ENCODE measurements at regions not wholly inside any gene's neighbourhood (a gene's known extent, or its start where the extent isn't known, plus 50 kb on each side); places are given as distances from the start of the nearest gene placed in this dataset.
"Not testable (repeated sequence)": the region's sequence is repeated elsewhere in the genome, so short reads cannot be mapped to it uniquely, and the experiment has no call there.

- DNase-seq (ENCODE audit: low spot score in 2 of 2): no peak
- WGBS, 2 donors: 77 to 82% methylated on average over 4 of the region's 4 CpGs
- TF ChIP-seq CTCF (IDR thresholded peaks at IDR 0.05): no peak
- no peak for TF ChIP-seq POLR2A (IDR thresholded peaks at IDR 0.05)
- H3K4me3 ChIP-seq (ENCODE audit: low read depth, poor library complexity, severe bottlenecking): no peak overlapping the region
- intact Hi-C loops (cut with DNase I; ENCODE audit: low total_unique reads): no loop called here
Observed at GRCh38 chr7:126065766-126066165, 1136.1 kb upstream of the POT1 start.

- intact Hi-C loops (cut with DNase I; ENCODE audit: low total_unique reads): no loop called here
- no peak for DNase-seq (ENCODE audit: low spot score in 2 of 2)
- TF ChIP-seq CTCF (IDR thresholded peaks at IDR 0.05): no peak
- no peak for TF ChIP-seq POLR2A (IDR thresholded peaks at IDR 0.05)
Observed at GRCh38 chr7:126057979-126058378, 1128.4 kb upstream of the POT1 start.

GRCh38 chr7:126056613-126057012 is 1127.0 kb upstream of the POT1 start:
- DNase-seq (ENCODE audit: low spot score in 2 of 2); intact Hi-C loops (cut with DNase I; ENCODE audit: low total_unique reads); H3K4me3 ChIP-seq (ENCODE audit: low read depth, poor library complexity, severe bottlenecking): not testable (repeated sequence)
- WGBS, 2 donors: 97 to 99% methylated on average over 4 of the region's 4 CpGs

More at GRCh38 chr7:126057979-126058378, 1128.4 kb upstream of the POT1 start:
- no peak overlapping the region for H3K4me3 ChIP-seq (ENCODE audit: low read depth, poor library complexity, severe bottlenecking)

- WGBS, 2 donors: 80 to 84% methylated on average over 1 of the region's 1 CpG
- TF ChIP-seq CTCF (IDR thresholded peaks at IDR 0.05) (no peak), POLR2A (IDR thresholded peaks at IDR 0.05) (no peak)
- intact Hi-C loops (cut with DNase I; ENCODE audit: low total_unique reads): no loop called here
- DNase-seq (ENCODE audit: low spot score in 2 of 2): no peak
- no peak overlapping the region for H3K4me3 ChIP-seq (ENCODE audit: low read depth, poor library complexity, severe bottlenecking)
Observed at GRCh38 chr7:126052229-126052628, 1122.6 kb upstream of the POT1 start.

- TF ChIP-seq CTCF (IDR thresholded peaks at IDR 0.05) (no peak), POLR2A (IDR thresholded peaks at IDR 0.05) (no peak)
- WGBS, 2 donors: 80 to 83% methylated on average over 1 of the region's 1 CpG
- DNase-seq (ENCODE audit: low spot score in 2 of 2): no peak
- H3K4me3 ChIP-seq (ENCODE audit: low read depth, poor library complexity, severe bottlenecking): no peak overlapping the region
- intact Hi-C loops (cut with DNase I; ENCODE audit: low total_unique reads): no loop called here
Observed at GRCh38 chr7:126044662-126045061, 1115.0 kb upstream of the POT1 start.

- 82 to 91% methylated on average over 5 of the region's 5 CpGs for WGBS, 2 donors
- intact Hi-C loops (cut with DNase I; ENCODE audit: low total_unique reads): no loop called here
- no peak overlapping the region for H3K4me3 ChIP-seq (ENCODE audit: low read depth, poor library complexity, severe bottlenecking)
- no peak for TF ChIP-seq POLR2A (IDR thresholded peaks at IDR 0.05)
- TF ChIP-seq CTCF (IDR thresholded peaks at IDR 0.05): no peak
- no peak for DNase-seq (ENCODE audit: low spot score in 2 of 2)
Observed at GRCh38 chr7:126041472-126041871, 1111.8 kb upstream of the POT1 start.
